Kasumi-1 (cell line): ENCODE measurements at regions not wholly inside any gene's neighbourhood (a gene's known extent, or its start where the extent isn't known, plus 50 kb on each side); places are given as distances from the start of the nearest gene placed in this dataset.
"Not testable (repeated sequence)": the region's sequence is repeated elsewhere in the genome, so short reads cannot be mapped to it uniquely, and the experiment has no call there.

Experiments used
- DNase-seq, 2 experiments: peaks; one replicate each; lab custom pipeline; 2025; lab: John Stamatoyannopoulos, UW

DNA sequence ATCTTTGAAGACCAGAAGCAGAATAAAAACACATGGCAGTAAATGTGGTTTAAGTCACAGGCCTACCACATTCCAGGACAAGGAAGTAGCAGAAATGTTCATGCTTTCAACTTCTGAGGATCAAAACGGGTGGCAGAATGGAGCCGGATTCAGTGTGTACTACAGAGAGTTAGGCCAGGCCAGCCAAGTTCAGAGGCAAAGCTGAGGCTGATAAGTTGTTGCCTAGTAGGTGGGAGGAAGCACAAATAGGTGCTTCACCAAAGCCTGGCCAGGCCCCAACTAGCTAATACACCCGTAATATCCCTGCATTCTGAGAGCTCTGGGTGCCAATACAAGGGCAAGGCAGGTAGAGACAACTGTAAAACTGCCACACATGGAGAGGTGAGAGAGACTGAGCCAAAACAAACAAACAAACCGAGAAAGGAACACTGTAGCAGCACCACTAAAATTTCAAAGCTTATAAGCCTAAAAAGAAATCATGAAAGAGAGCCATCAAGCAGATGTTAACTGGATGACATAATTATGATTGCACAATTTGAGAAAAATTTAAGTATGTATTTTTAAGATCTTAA, 156.4 kb upstream of the CBLB start:
- DNase-seq, result no peak

DNA sequence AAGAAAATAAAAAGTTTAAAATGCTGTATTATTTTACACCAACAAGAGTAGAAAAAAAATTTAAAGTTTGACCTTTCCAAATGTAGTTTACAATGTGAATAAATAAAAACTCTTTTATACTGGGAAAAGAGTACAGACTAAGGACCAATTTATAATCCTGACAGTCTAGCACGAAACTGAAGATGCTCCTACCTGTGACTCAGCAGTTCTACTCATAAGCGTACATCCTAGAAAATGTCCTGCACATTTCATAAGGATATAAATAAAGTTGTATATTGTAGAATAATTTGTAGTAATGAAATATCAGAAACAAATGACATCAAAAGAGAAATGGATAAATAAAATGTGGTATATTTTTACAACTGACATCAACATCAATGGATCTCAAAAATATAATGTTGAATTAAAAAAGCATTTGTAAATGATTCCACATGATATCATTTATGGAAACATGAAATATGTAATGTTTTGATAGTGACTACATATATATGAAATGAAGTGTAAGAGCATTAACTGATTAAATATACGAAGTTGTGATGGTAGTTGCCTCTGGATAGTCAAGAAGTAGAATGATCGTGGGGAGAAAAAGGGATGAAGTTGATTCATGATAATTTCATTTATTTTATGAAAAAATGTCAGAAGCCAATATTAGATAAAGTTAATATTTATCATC, 161.3 kb upstream of the CBLB start:
- DNase-seq, result no peak

DNA sequence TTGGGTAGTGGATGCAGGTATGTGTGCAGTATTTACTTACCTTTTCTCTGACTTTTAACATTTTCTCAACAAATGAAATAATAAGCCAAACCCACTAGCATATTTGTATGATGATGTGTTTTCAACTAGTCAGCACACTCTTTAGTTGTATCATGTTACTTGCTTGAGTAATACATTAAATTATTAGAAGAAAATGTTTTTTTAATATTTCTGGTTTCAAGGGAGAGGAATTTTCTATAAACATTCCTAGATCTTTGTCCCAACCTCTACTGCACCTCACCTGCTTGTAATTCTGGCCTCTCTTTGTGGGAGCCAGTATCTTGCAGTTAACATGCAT, 161.8 kb upstream of the CBLB start:
- DNase-seq, result no peak

DNA sequence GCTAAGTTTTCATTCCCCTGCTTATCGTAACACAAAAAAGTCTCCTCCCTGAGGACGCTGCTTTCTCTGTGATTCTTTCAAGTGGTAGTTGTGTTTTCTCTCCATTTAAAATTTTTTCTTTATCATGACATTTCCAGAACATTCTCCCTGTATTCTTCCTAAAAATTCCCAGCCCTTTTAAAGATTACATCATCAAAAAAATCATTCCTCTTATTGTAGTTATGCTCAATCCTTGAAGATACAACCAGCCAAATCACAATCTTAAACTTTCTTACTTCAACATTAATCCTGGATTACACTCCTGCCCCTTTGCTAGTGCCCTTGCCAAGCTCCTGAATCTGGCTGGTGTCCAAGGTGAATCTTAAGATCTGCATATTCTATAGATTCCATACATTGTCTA, 163.7 kb upstream of the CBLB start:
- no peak for DNase-seq

DNA sequence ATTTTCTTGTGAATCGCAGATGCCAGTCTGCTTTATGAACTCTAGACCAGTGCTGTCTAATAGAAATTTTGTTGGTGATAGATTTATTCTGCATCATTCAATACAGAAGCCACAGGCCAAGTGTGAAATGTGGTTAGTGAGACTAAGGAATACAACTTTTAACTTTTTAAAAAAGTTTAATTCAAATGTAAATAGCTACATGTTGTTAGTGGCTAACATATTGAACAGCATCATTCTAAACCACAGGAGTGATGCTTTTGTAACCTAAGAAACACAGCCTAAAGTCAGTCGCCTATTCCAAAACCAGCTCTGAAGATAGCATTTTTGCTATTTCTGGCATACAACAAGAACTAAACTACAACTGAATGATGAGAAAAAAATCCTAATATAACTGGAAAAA, 164.8 kb upstream of the CBLB start:
- DNase-seq, result no peak

- no peak for DNase-seq
Observed at GRCh38 chr3:106034313-106034712, 165.5 kb upstream of the CBLB start.

- DNase-seq, result no peak
Observed at GRCh38 chr3:106035619-106036018, 166.8 kb upstream of the CBLB start.

DNA sequence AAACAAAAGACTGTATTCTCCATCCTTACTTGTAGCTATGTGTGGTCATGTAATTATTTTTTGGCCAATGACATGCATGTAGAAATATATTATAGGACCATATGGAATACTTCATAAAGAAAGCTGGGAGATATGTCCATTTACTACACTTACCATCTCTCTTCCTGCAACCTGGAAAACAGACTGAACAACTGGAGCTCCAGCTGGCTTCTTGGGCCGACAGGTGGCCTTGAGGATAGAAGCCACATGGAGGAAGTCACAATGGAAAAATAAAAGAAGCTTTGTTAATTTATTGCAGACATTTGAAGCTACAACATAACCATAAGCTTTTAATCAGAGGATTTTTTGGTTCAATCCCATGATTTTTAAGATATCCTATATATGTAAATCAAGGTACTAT, 167.9 kb upstream of the CBLB start:
- no peak for DNase-seq

GRCh38 chr3:106047221-106047620, 178.4 kb upstream of the CBLB start:
- DNase-seq, result no peak

DNA sequence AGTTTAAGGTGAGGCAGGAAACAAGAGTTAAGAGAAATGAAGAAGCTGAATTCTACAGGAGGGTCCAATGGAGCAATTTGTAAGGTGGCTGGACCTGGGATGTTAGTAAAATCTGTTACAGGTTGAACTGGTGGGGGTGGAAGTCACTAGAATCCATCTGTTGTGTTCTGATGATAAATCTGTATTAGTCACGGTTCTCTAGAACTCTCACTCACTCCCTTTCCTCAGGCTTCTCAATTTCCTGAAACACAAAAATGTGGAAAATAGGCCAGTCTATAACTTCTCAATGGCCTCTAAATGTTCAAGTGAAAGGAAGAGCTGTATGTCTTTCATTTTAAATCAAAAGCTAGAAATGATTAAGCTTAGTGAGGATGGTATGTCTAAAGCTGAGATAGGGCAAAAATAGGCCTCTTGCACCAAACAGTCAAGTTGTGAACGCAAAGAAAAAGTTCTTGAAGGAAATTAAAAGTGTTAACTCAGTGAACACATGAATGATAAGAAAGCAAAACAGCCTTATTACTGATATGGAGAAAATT, 180.2 kb upstream of the CBLB start:
- DNase-seq, result no peak

GRCh38 chr3:106049821-106050220, 181.0 kb upstream of the CBLB start:
- no peak for DNase-seq

DNA sequence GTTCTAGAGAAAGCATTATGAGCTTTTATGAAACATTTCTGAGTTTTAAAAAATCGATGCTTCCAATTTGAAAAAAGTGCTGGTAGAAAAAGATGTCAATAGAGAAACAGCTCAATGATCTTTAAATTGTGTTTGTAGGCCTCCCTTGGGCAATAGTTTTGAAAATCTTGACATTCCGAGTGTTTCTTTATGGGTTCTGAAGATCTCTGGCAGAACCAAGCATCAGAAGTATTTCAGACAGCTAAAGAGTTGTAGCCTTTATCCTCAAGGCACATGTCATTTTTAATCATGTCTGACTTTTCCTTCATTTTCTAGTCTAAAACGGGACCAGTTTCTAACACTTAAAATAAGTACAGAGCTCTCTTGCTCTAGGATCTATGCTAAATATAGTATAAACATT, 188.1 kb upstream of the CBLB start:
- no peak for DNase-seq

GRCh38 chr3:106058475-106058874, 189.7 kb upstream of the CBLB start:
- DNase-seq, result no peak

GRCh38 chr3:106059953-106060517, 191.2 kb upstream of the CBLB start:
- no peak for DNase-seq

DNA sequence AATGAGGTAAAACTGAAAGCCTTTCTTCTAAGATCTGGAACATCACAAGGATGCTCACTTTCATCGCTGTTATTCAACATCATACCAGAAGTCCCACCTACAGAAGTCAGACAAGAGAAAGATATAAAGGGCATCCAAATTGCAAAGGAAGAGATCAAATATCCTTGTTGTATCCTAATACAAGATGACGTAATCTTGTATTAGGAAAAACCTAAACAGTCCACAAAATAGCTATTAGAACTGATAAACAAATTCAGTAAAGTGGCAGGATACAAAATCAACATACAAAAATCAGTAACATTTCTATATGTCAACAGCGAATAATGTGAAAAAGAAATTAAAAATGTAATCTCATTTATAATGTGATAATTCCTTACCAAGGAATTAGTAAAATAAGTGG, 195.1 kb upstream of the CBLB start:
- no peak for DNase-seq

- no peak for DNase-seq
Observed at GRCh38 chr3:106065831-106066230, 197.0 kb upstream of the CBLB start.

DNA sequence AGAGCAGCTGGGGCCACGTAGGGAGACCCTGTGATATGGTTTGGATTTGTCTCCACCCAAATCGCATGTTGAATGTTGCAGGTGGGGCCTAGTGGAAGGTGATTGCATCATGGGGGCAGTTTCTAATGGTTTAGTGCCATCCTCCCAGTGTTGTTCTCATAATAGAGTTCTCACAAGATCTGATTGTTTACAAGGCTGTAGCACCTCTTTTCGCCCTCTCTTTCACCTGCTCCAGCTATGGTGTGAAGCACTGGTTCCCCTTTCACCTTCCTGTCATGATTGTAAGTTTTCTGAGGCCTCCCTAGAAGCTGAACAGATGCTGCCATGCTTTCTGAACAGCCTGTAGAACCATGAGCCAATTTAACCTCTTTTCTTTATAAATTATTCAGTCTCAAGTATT, 198.9 kb upstream of the CBLB start:
- DNase-seq, result no peak

GRCh38 chr3:106068381-106068780, 199.6 kb upstream of the CBLB start:
- no peak for DNase-seq

DNA sequence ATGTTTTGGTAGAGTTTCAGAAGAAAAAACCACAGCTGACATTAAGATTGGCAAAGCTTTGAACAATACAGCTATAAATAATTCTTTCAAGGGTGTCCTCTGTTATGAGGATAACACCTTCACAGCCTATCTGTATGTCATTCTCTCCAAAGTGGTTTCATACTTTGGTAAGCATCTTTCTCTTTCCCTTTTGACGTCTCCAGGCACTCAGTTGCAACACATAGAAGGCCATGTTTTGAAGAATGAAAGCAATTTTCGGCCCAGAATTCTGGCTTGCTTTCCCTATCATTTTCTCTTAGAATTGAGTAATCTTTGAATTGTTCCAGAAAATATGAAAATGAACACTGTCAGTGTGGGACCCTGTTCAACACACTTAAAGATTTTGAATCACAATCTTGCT, 200.0 kb upstream of the CBLB start:
- DNase-seq, result no peak

GRCh38 chr3:106070187-106070586, 201.4 kb upstream of the CBLB start:
- no peak for DNase-seq

- DNase-seq, result no peak
Observed at GRCh38 chr3:106071306-106071705, 202.5 kb upstream of the CBLB start.

GRCh38 chr3:106072596-106072995, 203.8 kb upstream of the CBLB start:
- not testable (repeated sequence) for DNase-seq

DNA sequence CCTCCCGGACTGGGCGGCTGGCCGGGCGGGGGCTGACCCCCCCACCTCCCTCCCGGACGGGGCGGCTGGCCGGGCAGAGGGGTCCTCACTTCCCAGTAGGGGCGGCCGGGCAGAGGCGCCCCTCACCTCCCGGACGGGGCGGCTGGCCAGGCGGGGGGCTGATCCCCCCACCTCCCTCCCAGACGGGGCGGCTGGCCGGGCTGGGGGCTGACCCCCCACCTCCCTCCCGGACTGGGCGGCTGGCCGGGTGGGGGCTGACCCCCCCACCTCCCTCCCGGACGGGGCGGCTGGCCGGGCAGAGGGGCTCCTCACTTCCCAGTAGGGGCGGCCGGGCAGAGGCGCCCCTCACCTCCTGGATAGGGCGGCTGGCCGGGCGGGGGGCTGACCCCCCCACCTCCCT, 205.0 kb upstream of the CBLB start:
- DNase-seq, result not testable (repeated sequence)

DNA sequence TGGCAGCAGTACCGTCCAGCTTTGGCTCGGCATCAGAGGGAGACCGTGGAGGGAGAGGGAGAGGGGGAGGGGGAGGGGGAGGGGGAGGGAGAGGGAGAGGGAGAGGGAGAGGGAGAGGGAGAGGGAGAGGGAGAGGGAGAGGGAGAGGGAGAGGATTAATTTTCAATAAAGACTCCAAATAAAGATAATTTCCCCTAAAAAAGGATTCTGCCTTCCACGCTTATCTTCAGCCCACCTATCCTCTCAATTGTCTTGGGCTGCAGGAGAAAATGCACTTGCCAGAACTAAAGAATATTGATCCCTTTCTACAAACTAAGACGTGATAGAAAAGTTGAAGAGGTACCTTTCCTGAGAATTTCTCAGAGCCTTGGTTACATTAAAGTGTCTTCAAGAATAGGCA, 206.9 kb upstream of the CBLB start:
- DNase-seq, result not testable (repeated sequence)
